ENCODE measurements at regions not wholly inside any gene's neighbourhood (a gene's known extent, or its start where the extent isn't known, plus 50 kb on each side); places are given as distances from the start of the nearest gene placed in this dataset.

- TF ChIP-seq, protein P1, sequence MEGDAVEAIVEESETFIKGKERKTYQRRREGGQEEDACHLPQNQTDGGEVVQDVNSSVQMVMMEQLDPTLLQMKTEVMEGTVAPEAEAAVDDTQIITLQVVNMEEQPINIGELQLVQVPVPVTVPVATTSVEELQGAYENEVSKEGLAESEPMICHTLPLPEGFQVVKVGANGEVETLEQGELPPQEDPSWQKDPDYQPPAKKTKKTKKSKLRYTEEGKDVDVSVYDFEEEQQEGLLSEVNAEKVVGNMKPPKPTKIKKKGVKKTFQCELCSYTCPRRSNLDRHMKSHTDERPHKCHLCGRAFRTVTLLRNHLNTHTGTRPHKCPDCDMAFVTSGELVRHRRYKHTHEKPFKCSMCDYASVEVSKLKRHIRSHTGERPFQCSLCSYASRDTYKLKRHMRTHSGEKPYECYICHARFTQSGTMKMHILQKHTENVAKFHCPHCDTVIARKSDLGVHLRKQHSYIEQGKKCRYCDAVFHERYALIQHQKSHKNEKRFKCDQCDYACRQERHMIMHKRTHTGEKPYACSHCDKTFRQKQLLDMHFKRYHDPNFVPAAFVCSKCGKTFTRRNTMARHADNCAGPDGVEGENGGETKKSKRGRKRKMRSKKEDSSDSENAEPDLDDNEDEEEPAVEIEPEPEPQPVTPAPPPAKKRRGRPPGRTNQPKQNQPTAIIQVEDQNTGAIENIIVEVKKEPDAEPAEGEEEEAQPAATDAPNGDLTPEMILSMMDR (IDR thresholded peaks at IDR 0.05): no peak
- no peak for TF ChIP-seq POLR2A (IDR thresholded peaks at IDR 0.05)
Observed at GRCh38 chr11:92678008-92678611, 291.3 kb upstream of the MTNR1B start.
